Trophoblast cell (in vitro differentiated cells and primary cell): ENCODE measurements at regions not wholly inside any gene's neighbourhood (a gene's known extent, or its start where the extent isn't known, plus 50 kb on each side); places are given as distances from the start of the nearest gene placed in this dataset.

Source experiments
- DNase-seq, 2 donors: peaks; one replicate each; pipeline ENCODE4 v3.0.0-alpha.2; 2016
- H2AFZ ChIP-seq: 2 replicates; pipeline ENCODE4 v1.6.1; 2013; ENCODE audit warnings: low read length, moderate library complexity, mild to moderate bottlenecking; ENCODE audit not compliant: insufficient read depth, poor library complexity
- H2AK5ac ChIP-seq: 2 replicates; pipeline ENCODE4 v1.6.1; 2013; ENCODE audit warnings: mild to moderate bottlenecking, low read length
- H2BK120ac ChIP-seq: 2 replicates; pipeline ENCODE4 v1.6.1; 2013; ENCODE audit warnings: low read length, mild to moderate bottlenecking, moderate library complexity; ENCODE audit not compliant: insufficient read depth, poor library complexity
- H2BK12ac ChIP-seq: 2 replicates; pipeline ENCODE4 v1.6.1; 2013; ENCODE audit warnings: mild to moderate bottlenecking, low read length, moderate library complexity
- H2BK5ac ChIP-seq: 2 replicates; pipeline ENCODE4 v1.6.1; 2013; ENCODE audit warnings: low read length, low read depth, moderate library complexity, mild to moderate bottlenecking; ENCODE audit not compliant: poor library complexity
- H3K14ac ChIP-seq: 2 replicates; pipeline ENCODE4 v1.6.1; 2013; ENCODE audit warnings: mild to moderate bottlenecking, low read length
- H3K18ac ChIP-seq: 2 replicates; pipeline ENCODE4 v1.6.1; 2013; ENCODE audit warnings: mild to moderate bottlenecking, low read length
- H3K23ac ChIP-seq: 2 replicates; pipeline ENCODE4 v1.6.1; 2013; ENCODE audit warnings: low read length
- H3K27ac ChIP-seq: 2 replicates; pipeline ENCODE4 v1.5.1; 2013; ENCODE audit warnings: low read depth, mild to moderate bottlenecking, inconsistent platforms, low read length, moderate library complexity
- H3K27me3 ChIP-seq: 2 replicates; pipeline ENCODE4 v1.6.1; 2013; ENCODE audit warnings: inconsistent platforms, mild to moderate bottlenecking, low read length, moderate library complexity; ENCODE audit not compliant: insufficient read depth
- H3K36me3 ChIP-seq, 2 experiments: 1 replicate in 1 of 2; 2 replicates in 1 of 2; pipeline ENCODE4 v1.6.1; 2013; ENCODE audit warnings: low read length in 2 of 2, mild to moderate bottlenecking in 2 of 2, moderate library complexity in 1 of 2; ENCODE audit not compliant: insufficient read depth in 2 of 2, control insufficient read depth in 1 of 2
- H3K4ac ChIP-seq: 2 replicates; pipeline ENCODE4 v1.6.1; 2013; ENCODE audit warnings: low read depth, mild to moderate bottlenecking, low read length, moderate library complexity
- H3K4me1 ChIP-seq, 2 experiments: 1 replicate in 1 of 2; 2 replicates in 1 of 2; pipeline ENCODE4 v1.6.1; 2013; ENCODE audit warnings: low read length in 2 of 2, mild to moderate bottlenecking in 2 of 2, moderate library complexity in 1 of 2; ENCODE audit not compliant: insufficient read depth in 2 of 2, control insufficient read depth in 1 of 2
- H3K4me2 ChIP-seq: 2 replicates; pipeline ENCODE4 v1.6.1; 2013; ENCODE audit warnings: inconsistent platforms, mild to moderate bottlenecking, low read length, moderate library complexity
- H3K4me3 ChIP-seq: 2 replicates; pipeline ENCODE4 v1.5.1; 2013; ENCODE audit warnings: mild to moderate bottlenecking, low read depth, low read length, inconsistent platforms
- H3K79me1 ChIP-seq: one replicate; pipeline ENCODE4 v1.6.1; 2013; ENCODE audit warnings: low read length
- H3K79me2 ChIP-seq: 2 replicates; pipeline ENCODE4 v1.6.1; 2013; ENCODE audit warnings: low read length, mild to moderate bottlenecking; ENCODE audit not compliant: control insufficient read depth, insufficient read depth, poor library complexity
- H3K9ac ChIP-seq: 2 replicates; pipeline ENCODE4 v1.6.1; 2013; ENCODE audit warnings: mild to moderate bottlenecking, low read length
- H3K9me3 ChIP-seq: 2 replicates; pipeline ENCODE4 v1.6.1; 2013; ENCODE audit warnings: low read depth, mild to moderate bottlenecking, control low read depth, inconsistent platforms, low read length; ENCODE audit not compliant: insufficient read depth
- H4K12ac ChIP-seq: 2 replicates; pipeline ENCODE4 v1.6.1; 2013; ENCODE audit warnings: low read depth, mild to moderate bottlenecking, low read length, moderate library complexity
- H4K8ac ChIP-seq: 2 replicates; pipeline ENCODE4 v1.6.1; 2013; ENCODE audit warnings: low read depth, mild to moderate bottlenecking, low read length, moderate library complexity
- H4K91ac ChIP-seq: one replicate; pipeline ENCODE4 v1.6.1; 2013; ENCODE audit warnings: low read depth, mild to moderate bottlenecking, low read length, moderate library complexity
- whole genome bisulfite sequencing: extraction: QIAGEN DNeasy Blood & Tissue Kit; methylation state at CpG from one replicate; pipeline ENCODE4 v1.1.7; 2013; ENCODE audit warnings: missing lambda C conversion rate; ENCODE audit not compliant: insufficient read length, insufficient coverage; ENCODE audit errors: extremely low coverage; 5-methylcytosine and 5-hydroxymethylcytosine counted together

GRCh38 chr2:18198677-18199076, 320.2 kb downstream of the KCNS3 start:
- Histone ChIP-seq H2BK120ac (no peak overlapping the region), H3K14ac (no peak overlapping the region), H3K4me1 (no peaks in the 10 kb centered on the region), H3K27me3 (no peaks in the 10 kb centered on the region), H3K36me3 (no peaks in the 10 kb centered on the region), H3K9ac (no peak overlapping the region), H3K79me1 (no peaks in the 10 kb centered on the region), H3K4me2 (no peak overlapping the region), H4K8ac (no peak overlapping the region), H3K27ac (no peak overlapping the region), H3K4ac (no peak overlapping the region), H2BK5ac (no peak overlapping the region), H3K18ac (no peak overlapping the region), H4K91ac (no peak overlapping the region), H2AFZ (no peak overlapping the region), H3K9me3 (no peaks in the 10 kb centered on the region), H4K12ac (no peak overlapping the region), H3K23ac (no peak overlapping the region), H3K4me3 (no peak overlapping the region), H2AK5ac (no peak overlapping the region), H3K79me2 (no peaks in the 10 kb centered on the region), H2BK12ac (no peak overlapping the region)
- WGBS, result no CpG with 5 or more reads among the region's 2 CpGs
- no peak for DNase-seq

- no peak overlapping the region for H3K23ac ChIP-seq
- H3K4me2 ChIP-seq, result no peak overlapping the region
- no peaks in the 10 kb centered on the region for H3K79me2 ChIP-seq
- H3K27me3 ChIP-seq, result no peaks in the 10 kb centered on the region
- H3K27ac ChIP-seq, result no peak overlapping the region
- no peaks in the 10 kb centered on the region for H3K9me3 ChIP-seq
- no peak overlapping the region for H3K4me3 ChIP-seq
- H3K79me1 ChIP-seq, result no peaks in the 10 kb centered on the region
- H4K91ac ChIP-seq, result no peak overlapping the region
- H3K9ac ChIP-seq, result no peak overlapping the region
- no peak for DNase-seq
- no CpG with 5 or more reads among the region's 1 CpG for WGBS
- no peak overlapping the region for H2BK120ac ChIP-seq
- H2AK5ac ChIP-seq, result no peak overlapping the region
- H3K4me1 ChIP-seq, result no peaks in the 10 kb centered on the region
- H2BK12ac ChIP-seq, result no peak overlapping the region
- H3K4ac ChIP-seq, result no peak overlapping the region
- H4K12ac ChIP-seq, result no peak overlapping the region
- no peak overlapping the region for H2AFZ ChIP-seq
- no peak overlapping the region for H3K14ac ChIP-seq
- no peak overlapping the region for H3K18ac ChIP-seq
- no peak overlapping the region for H4K8ac ChIP-seq
- no peak overlapping the region for H2BK5ac ChIP-seq
- no peaks in the 10 kb centered on the region for H3K36me3 ChIP-seq
Measured at GRCh38 chr2:18194161-18194560, 315.7 kb downstream of the KCNS3 start.

GRCh38 chr2:18186816-18187613, 308.5 kb downstream of the KCNS3 start:
- no peak overlapping the region for H3K14ac ChIP-seq
- no peak overlapping the region for H3K18ac ChIP-seq
- WGBS, result no CpG with 5 or more reads among the region's 2 CpGs
- no peak overlapping the region for H4K8ac ChIP-seq
- no peak overlapping the region for H2BK12ac ChIP-seq
- H3K79me2 ChIP-seq, result no peaks in the 10 kb centered on the region
- no peaks in the 10 kb centered on the region for H3K79me1 ChIP-seq
- no peak overlapping the region for H3K9ac ChIP-seq
- peak in 1 of 2 donors; percentile 16 for DNase-seq
- no peak overlapping the region for H3K4me3 ChIP-seq
- H3K27ac ChIP-seq, result no peak overlapping the region
- H3K23ac ChIP-seq, result no peak overlapping the region
- no peak overlapping the region for H3K4me2 ChIP-seq
- H2BK120ac ChIP-seq, result no peak overlapping the region
- no peak overlapping the region for H3K4ac ChIP-seq
- no peaks in the 10 kb centered on the region for H3K27me3 ChIP-seq
- no peaks in the 10 kb centered on the region for H3K9me3 ChIP-seq
- no peak overlapping the region for H2AK5ac ChIP-seq
- H2BK5ac ChIP-seq, result no peak overlapping the region
- H3K36me3 ChIP-seq, result no peaks in the 10 kb centered on the region
- H4K91ac ChIP-seq, result no peak overlapping the region
- no peak overlapping the region for H2AFZ ChIP-seq
- no peaks in the 10 kb centered on the region for H3K4me1 ChIP-seq
- no peak overlapping the region for H4K12ac ChIP-seq

- no peaks in the 10 kb centered on the region for H3K79me2 ChIP-seq
- no CpG with 5 or more reads among the region's 2 CpGs for WGBS
- no peak overlapping the region for H3K14ac ChIP-seq
- no peak overlapping the region for H3K18ac ChIP-seq
- H2BK5ac ChIP-seq, result no peak overlapping the region
- no peaks in the 10 kb centered on the region for H3K36me3 ChIP-seq
- H2AK5ac ChIP-seq, result no peak overlapping the region
- H3K4ac ChIP-seq, result no peak overlapping the region
- no peak overlapping the region for H4K12ac ChIP-seq
- no peak overlapping the region for H4K8ac ChIP-seq
- no peak overlapping the region for H2BK12ac ChIP-seq
- no peak overlapping the region for H3K9ac ChIP-seq
- no peak for DNase-seq
- H2BK120ac ChIP-seq, result no peak overlapping the region
- no peak overlapping the region for H3K23ac ChIP-seq
- no peaks in the 10 kb centered on the region for H3K27me3 ChIP-seq
- H3K4me1 ChIP-seq, result no peaks in the 10 kb centered on the region
- H4K91ac ChIP-seq, result no peak overlapping the region
- no peaks in the 10 kb centered on the region for H3K79me1 ChIP-seq
- no peak overlapping the region for H2AFZ ChIP-seq
- no peaks in the 10 kb centered on the region for H3K9me3 ChIP-seq
- H3K4me2 ChIP-seq, result no peak overlapping the region
- no peak overlapping the region for H3K27ac ChIP-seq
- no peak overlapping the region for H3K4me3 ChIP-seq
Measured at GRCh38 chr2:18182861-18183260, 304.4 kb downstream of the KCNS3 start.
